SIG-M5 treated with dmso at 0.1 percent for 504 hours (cell line): ENCODE measurements at regions not wholly inside any gene's neighbourhood (a gene's known extent, or its start where the extent isn't known, plus 50 kb on each side); places are given as distances from the start of the nearest gene placed in this dataset.

Source experiments
- DNase-seq: peaks from one replicate; lab custom pipeline; 2025; ENCODE audit not compliant: unreplicated experiment; lab: John Stamatoyannopoulos, UW

- DNase-seq, result no peak
Measured at GRCh38 chr21:16695074-16695473, 817.8 kb upstream of the CXADR start.

DNA sequence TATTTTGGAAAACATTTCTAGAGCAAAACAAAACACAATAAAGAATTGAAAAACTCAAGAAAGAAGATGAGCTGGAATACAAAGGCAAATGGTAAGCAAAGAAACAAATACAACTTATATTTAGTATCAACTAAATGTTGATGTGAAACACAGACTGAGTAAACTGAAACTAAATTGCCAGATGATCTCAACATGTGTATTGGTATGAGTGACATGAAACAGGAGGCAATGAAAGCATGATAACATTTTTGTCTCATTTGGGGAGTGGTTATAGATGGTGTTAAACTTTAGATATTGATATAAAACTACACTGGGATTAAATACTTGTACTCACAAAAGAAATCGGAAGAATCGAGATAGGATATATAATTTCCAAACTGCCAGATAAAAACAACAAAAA is 805.6 kb upstream of the CXADR start:
- no peak for DNase-seq

DNA sequence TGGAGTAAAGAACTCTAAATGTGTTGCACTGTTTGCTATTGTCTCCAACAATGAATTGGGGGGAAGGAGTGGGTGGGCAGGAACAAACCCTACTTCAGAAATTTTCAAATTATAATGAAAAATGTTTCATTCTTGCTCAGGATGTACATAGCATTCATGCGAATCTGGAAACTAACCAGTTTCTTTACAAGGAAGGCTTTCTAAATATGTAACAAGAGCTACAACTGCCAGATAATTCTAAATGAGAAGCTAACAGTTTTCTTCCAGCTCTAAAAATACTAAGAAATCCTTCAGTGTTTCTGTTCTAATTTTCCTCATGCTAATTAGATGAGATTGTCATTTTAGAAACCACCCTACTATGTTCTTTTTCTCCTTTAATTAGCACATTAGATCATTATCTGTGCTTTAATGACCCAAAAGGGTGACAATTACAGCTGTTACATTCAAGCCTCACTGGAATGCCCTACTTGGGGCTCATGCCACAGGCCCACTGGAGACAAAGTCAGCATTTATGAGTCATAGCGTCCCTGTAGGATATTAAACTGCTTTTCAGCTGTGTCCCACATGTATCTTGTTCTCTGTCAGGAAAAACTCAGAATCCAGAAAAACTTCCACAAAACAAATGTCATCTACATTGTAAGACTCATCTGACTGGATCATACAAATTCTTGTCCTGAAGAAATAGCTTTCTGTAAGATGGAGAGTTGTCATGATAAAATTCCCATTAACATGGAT is 804.6 kb upstream of the CXADR start:
- DNase-seq, result no peak

GRCh38 chr21:16709866-16710550 is 802.8 kb upstream of the CXADR start:
- DNase-seq, result no peak

DNA sequence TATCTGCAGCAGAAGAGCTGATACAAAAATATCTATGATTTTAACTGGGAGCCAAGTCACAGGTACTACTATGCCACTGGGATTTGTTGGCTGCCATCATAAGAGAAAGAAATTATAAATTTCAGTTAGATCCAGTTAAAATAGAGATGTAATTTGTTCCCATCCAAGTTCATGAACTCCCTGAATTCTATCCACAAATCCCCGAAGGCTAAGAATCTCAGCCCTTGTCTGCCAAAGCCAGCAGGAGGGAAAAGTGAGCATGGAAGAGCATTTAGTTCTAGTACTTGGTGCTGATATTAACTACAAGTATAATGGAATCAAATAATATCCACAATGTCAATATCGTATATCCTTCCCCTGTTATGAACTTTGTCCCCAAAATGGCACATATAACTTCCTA is 801.1 kb upstream of the CXADR start:
- no peak for DNase-seq

DNA sequence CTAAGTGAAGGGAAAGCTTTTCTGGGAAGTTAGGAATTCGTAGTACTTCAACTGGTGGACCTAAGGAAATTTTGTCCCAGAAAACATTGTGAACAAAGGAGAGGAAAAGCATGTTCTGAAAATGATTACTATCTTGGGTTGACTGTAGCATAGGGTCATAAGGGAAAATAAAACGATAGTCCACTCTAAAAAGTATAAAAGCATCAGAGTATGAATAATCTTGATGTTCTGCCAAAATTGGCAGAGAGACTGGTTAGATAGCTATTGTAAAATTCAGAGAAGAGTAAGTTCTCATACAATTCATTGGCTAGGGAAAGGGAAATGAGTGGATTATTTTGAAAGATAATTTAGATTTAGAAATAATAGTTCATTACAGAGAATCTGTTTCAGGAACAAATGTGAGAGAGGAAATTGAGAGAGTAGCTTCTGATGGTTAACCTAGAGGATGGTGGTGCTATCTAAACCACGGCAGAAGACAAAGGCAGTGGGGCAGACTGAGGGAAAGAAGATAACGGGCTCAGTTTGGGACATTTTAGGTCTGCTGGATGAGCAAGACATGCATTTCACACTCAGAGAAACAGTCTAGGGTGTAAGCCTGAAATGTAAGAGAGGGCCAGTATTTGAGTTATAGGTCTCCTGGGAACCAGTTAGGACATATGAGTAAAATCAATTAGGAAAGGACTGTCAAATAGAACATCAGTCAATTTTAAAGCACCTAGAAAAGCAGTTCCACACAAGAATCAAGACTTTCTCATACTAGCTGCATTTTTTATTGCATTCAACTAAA is 799.3 kb upstream of the CXADR start:
- DNase-seq, result no peak

GRCh38 chr21:16740511-16740910 is 772.3 kb upstream of the CXADR start:
- no peak for DNase-seq

DNA sequence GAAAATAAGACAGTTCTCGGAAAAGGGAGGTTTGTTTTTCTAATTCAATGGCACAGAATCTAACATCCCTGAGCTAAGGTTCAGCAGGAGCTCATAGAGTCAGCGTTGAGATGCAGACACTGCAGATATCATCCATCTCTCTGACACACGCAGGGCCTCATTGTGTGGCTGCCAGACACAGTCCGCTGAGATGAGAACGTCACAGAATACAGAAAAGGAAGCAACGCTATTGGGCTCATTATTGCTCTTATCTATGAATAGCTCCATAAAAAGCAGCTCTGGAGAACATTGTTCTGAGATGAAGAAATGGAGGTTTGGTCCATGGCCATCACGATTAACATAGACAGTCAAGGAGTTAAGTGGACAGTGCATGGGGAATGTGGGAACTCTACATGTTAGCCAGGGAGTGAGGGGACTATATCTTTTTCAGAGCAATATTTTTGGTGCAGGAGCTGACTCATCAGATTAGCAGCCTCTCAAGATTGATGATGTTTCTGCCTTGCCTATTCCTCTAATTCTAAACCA is 771.6 kb upstream of the CXADR start:
- DNase-seq, result no peak

- no peak for DNase-seq
Measured at GRCh38 chr21:16742131-16742641, 770.7 kb upstream of the CXADR start.

GRCh38 chr21:16742741-16743140 is 770.1 kb upstream of the CXADR start:
- DNase-seq, result no peak

DNA sequence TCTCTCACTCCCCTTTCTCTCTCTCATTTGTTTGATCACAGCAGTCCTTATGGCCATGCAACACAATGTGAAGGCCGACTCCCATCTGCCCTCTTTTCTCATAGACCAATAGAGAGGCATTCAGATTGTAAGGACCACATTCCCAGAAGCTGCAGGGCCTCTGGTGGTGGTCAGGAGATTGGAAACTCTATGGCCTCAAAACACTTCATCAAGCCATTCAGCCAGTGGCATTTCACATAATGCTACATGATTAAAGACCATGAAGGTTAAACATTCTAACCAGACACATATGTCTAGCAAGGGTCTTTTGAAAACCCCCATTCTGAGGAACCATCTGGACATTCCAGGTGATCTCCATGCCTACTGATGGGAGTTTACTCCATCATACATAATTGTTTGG is 769.5 kb upstream of the CXADR start:
- DNase-seq, result no peak

DNA sequence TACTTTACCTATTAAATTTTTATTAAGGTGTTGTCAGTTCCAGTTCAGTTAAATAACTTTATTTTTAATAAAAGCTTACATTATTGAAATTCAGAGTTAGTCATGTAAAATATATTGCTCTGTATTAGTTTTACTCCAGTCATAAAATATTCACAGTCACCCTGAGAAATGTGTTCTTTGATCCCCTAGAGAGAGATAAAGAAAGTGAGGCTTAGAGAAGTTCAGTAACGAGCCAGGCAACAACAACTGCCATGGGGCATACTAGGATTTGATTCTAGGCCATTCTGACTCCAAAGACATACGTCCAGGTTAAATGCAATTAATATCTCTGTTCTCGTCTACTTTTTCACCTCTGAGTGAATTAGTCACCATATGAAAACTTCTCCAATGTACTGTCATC is 761.9 kb upstream of the CXADR start:
- DNase-seq, result no peak

GRCh38 chr21:16751695-16752474 is 761.0 kb upstream of the CXADR start:
- no peak for DNase-seq

GRCh38 chr21:16752475-16752857 is 760.4 kb upstream of the CXADR start:
- DNase-seq, result no peak

DNA sequence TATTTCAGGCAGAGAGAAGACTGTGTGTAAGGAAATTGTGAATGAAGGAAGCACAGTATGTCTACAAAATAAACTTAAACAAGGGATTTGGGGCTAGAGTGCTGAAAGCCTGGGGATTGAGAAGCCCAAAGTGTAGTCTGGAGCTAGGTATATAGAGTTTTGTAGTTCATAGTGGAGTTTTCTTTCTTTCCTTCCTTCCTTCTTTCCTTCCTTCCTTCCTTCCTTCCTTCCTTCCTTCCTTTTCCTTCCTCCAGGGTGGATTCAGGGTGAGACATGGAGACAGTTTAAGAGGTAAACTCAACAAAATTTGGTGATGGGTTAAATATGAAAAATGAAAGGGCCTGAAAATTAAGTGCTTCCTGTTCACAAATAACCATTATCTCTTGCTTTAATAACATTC is 757.8 kb upstream of the CXADR start:
- no peak for DNase-seq

- DNase-seq, result no peak
Measured at GRCh38 chr21:16767201-16767600, 745.6 kb upstream of the CXADR start.

DNA sequence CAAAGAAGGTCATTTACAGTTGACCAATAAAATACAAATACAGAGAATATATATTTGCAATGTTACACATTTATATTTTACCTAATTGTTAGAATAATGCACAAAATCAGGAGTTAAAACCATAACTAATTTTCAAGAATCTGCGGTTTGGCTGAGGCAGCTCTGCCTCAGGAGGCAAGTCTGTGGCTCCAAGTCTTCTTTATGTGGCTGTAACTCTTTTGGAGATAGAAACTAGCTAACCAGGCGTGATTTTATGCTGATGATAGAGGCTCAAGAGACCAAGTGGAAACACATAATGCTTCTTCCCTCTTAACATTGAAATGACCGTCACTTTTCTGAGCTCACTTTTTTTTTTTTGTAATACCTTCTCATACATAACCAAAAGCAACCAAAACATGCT is 744.7 kb upstream of the CXADR start:
- DNase-seq, result no peak

- no peak for DNase-seq
Measured at GRCh38 chr21:16770266-16770665, 742.6 kb upstream of the CXADR start.

DNA sequence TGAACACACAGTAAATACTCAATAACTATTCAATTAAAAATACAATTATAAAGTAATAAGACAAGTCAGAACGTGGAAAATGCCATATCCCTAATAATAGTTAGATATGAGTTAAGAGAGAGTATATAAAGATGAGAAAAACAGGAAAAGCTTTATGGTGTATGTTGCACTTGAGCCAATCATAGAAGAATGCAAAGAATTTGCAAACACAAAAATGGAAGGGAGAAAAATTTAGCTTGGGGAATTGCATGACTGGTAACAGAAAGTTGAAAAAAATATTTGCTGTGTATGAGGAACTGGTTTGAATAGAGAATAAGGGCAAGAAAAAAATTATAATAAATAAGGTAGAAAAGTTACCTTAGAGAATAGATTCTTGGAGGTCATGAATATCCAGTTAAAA is 739.6 kb upstream of the CXADR start:
- DNase-seq, result no peak

- DNase-seq, result no peak
Measured at GRCh38 chr21:16775076-16775475, 737.8 kb upstream of the CXADR start.
